ENCODE measurements at regions not wholly inside any gene's neighbourhood (a gene's known extent, or its start where the extent isn't known, plus 50 kb on each side); places are given as distances from the start of the nearest gene placed in this dataset.

DNA sequence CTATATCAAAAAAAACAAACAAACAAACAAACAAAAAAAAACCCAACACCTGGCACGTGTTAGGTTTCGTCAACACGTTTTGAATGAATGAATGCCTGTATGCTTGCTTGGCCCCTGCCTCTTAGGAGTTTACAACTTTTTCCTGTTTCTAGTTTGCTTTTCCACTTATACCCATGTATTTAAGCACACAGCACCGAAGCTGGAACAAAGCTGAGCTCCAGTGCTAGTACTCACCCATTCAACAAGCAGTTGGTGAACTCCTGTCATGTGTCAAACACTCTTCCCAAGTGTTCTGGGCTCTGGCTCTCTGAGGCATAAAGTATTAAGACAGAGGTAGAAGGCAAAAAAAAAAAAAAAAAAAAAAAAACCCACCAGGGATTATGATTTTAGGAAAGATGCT lies 599.3 kb downstream of the BUD13 start:
- TF ChIP-seq, protein P1, sequence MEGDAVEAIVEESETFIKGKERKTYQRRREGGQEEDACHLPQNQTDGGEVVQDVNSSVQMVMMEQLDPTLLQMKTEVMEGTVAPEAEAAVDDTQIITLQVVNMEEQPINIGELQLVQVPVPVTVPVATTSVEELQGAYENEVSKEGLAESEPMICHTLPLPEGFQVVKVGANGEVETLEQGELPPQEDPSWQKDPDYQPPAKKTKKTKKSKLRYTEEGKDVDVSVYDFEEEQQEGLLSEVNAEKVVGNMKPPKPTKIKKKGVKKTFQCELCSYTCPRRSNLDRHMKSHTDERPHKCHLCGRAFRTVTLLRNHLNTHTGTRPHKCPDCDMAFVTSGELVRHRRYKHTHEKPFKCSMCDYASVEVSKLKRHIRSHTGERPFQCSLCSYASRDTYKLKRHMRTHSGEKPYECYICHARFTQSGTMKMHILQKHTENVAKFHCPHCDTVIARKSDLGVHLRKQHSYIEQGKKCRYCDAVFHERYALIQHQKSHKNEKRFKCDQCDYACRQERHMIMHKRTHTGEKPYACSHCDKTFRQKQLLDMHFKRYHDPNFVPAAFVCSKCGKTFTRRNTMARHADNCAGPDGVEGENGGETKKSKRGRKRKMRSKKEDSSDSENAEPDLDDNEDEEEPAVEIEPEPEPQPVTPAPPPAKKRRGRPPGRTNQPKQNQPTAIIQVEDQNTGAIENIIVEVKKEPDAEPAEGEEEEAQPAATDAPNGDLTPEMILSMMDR (IDR thresholded peaks at IDR 0.05): no peak
- no peak for TF ChIP-seq POLR2A (IDR thresholded peaks at IDR 0.05)
